ENCODE measurements at regions not wholly inside any gene's neighbourhood (a gene's known extent, or its start where the extent isn't known, plus 50 kb on each side); places are given as distances from the start of the nearest gene placed in this dataset.
"Not testable (repeated sequence)": the region's sequence is repeated elsewhere in the genome, so short reads cannot be mapped to it uniquely, and the experiment has no call there.

DNA sequence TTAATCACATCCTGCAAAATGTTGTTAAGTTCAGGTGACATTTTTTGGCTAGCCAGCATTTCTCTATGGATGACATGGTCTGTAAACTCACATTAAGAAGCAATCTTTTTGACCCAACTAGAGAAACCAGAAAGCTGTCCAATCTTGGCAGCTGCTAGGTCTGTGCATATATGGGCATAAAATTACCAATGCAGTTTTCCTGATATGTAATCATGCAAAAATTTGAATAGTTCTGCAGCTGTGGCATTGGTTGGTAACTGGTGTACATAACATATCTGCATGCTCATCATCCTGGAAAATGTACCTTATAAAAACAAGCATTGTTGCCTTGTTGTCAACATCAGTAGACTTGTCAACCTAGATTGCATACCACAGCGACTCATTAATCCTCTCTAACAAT is 620.0 kb upstream of the LRFN5 start:
- TF ChIP-seq, protein P1, sequence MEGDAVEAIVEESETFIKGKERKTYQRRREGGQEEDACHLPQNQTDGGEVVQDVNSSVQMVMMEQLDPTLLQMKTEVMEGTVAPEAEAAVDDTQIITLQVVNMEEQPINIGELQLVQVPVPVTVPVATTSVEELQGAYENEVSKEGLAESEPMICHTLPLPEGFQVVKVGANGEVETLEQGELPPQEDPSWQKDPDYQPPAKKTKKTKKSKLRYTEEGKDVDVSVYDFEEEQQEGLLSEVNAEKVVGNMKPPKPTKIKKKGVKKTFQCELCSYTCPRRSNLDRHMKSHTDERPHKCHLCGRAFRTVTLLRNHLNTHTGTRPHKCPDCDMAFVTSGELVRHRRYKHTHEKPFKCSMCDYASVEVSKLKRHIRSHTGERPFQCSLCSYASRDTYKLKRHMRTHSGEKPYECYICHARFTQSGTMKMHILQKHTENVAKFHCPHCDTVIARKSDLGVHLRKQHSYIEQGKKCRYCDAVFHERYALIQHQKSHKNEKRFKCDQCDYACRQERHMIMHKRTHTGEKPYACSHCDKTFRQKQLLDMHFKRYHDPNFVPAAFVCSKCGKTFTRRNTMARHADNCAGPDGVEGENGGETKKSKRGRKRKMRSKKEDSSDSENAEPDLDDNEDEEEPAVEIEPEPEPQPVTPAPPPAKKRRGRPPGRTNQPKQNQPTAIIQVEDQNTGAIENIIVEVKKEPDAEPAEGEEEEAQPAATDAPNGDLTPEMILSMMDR (IDR thresholded peaks at IDR 0.05) = no peak
- DNase-seq (ENCODE audit: low spot score) = no peak
- ATAC-seq (ENCODE audit: low FRiP score) = no peak

DNA sequence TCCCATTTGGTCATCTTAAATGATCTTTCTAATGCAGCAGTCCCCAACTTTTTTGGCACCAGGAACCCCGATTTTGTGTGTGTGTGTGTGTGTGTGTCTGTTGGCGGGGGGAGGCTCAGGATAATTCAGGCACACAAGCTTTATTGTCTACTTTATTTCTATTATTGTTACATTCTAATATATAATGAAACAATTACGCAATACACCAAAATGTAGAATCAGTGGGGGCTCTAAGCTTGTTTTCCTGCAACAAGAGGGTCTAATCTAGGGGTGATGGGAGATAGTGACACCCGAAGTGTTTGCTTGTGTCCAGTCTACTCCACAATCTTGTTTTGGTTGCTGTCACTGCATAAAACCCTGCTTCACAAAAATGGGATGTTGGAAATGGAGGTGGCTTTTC is 621.1 kb upstream of the LRFN5 start:
- DNase-seq (ENCODE audit: low spot score) (no peak), ATAC-seq (ENCODE audit: low FRiP score) (no peak)
- TF ChIP-seq, protein P1 (IDR thresholded peaks at IDR 0.05) = no peak

DNA sequence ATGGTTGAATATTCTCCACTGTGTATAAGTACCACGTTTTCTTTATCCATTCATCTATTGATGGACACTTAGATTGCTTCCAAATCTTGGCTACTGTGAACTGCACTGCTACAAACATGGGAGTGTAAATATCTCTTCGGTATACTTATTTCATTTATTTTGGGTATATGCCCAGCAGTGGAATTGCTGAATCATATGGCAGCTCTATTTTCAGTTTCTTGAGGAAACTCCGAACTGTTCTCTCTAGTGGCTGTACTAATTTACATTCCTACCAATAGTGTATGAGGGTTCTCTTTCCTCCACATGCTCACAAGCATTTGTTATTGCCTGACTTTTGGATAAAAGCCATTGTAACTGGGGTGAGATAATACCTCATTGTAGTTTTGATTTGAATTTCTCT is 623.1 kb upstream of the LRFN5 start:
- DNase-seq (ENCODE audit: low spot score) = no peak
- no peak for ATAC-seq (ENCODE audit: low FRiP score)
- TF ChIP-seq, protein P1 (IDR thresholded peaks at IDR 0.05) = no peak

DNA sequence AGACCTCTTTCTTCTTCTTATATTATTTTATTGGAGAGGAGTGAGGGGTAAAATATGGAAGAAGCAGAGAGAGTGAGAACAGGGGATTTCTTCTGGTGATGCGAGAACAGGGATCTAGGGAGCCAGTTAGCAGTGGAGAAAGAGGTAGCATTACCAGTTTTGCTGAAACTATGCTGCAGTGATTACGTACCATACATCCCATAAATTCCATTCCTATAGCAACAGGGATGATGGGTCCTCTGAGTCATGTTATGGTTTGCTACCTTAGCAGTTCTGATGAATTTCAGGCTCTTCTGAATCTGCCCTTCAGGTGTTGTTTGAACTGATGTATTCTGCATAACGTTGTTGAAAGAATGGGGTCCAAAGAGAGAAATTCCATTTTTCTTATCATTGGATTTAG is 625.4 kb upstream of the LRFN5 start:
- TF ChIP-seq, protein P1 (IDR thresholded peaks at IDR 0.05) = no peak
- no peak for DNase-seq (ENCODE audit: low spot score)

DNA sequence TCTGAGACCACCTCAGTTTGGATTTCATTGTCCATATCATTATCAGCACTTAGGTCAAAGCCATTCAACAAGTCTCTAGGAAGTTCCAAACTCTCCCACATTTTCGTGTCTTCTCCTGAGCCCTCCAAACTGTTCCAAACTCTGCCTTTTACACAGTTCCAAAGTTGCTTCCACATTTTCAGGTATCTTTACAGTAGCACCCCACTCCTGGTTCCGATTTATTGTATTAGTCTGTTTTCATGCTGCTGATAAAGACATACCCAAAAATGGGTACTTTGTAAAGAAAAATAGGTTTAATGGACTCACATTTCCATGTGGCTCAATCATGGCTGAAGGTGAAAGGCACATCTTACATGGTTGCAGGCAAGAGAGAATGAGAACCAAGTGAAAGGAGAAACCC is 646.4 kb upstream of the LRFN5 start:
- ATAC-seq (ENCODE audit: low FRiP score); DNase-seq (ENCODE audit: low spot score): not testable (repeated sequence)

More for the DNA sequence above, 625.4 kb upstream of the LRFN5 start:
- no peak for ATAC-seq (ENCODE audit: low FRiP score)

DNA sequence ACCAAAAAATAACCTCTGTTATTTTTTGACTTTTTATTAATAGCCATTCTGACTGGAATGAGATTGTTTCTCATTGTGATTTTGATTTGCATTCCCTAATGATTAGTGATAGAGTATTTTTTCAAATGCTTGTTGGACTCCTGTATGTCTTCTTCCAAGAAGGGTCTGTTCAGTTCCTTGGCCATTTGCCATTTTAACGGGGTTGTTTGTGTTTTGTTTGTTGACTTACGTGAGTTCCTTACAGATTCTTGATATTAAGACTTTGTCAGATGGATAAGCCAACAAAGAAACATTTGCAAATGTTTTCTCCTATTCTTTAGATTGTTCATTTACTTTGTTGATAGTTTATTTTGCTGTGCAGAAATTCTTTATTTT is 651.6 kb upstream of the LRFN5 start:
- TF ChIP-seq, protein P1 (IDR thresholded peaks at IDR 0.05) = no peak
- DNase-seq (ENCODE audit: low spot score) = no peak
- ATAC-seq (ENCODE audit: low FRiP score) = no peak

DNA sequence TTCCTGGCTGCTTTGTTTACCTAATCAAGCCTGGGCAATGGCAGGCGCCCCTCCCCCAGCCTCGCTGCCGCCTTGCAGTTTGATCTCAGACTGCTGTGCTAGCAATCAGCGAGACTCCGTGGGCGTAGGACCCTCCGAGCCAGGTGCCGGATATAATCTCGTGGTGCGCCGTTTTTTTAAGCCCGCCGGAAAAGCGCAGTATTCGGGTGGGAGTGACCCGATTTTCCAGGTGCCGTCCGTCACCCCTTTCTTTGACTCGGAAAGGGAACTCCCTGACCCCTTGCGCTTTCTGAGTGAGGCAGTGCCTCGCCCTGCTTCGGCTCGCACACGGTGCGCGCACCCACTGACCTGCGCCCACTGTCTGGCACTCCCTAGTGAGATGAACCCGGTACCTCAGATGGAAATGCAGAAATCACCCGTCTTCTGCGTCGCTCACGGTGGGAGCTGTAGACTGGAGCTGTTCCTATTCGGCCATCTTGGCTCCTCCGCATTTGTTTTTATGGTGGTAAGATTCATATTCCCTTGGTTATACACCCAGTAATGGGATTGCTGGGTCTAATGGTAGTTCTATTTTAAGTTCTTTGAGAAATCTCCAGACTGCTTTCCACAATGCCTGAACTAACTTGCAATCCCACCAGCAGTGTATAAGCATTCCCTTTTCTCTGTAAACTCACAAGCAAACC is 652.1 kb upstream of the LRFN5 start:
- ATAC-seq (ENCODE audit: low FRiP score); DNase-seq (ENCODE audit: low spot score): not testable (repeated sequence)

DNA sequence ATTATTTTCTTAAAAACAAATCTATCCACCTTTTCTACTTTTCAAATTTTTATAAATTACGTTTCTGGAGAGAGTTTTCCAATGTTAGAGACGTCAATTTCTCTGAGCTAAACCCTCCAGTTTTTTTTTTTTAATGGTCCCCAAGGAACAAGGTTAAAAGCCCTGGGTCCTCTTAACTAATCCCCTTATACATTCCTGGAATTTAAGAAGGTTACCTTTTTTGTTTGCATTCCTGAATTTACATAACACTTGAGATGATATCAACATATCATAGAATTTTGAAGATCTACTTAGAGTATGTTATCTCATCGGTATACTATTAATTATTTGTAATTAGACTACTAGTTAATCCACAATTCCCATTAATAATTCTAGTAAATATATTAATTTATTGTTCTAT is 662.2 kb upstream of the LRFN5 start:
- DNase-seq (ENCODE audit: low spot score) = no peak
- ATAC-seq (ENCODE audit: low FRiP score) = no peak
- TF ChIP-seq, protein P1 (IDR thresholded peaks at IDR 0.05) = no peak
